T47D (cell line): ENCODE measurements at regions not wholly inside any gene's neighbourhood (a gene's known extent, or its start where the extent isn't known, plus 50 kb on each side); places are given as distances from the start of the nearest gene placed in this dataset.
A peak's percentile ranks its signal among the peaks of the same experiment; 100 is the strongest.

Experiments
- DNase-seq, 2 experiments: peaks; one replicate each; pipeline versions ENCODE4 v3.0.0 to v3.0.0-alpha.2; 2011 to 2012; ENCODE audit warnings: low read depth in 1 of 2, low spot score in 1 of 2
- JUND ChIP-seq: IDR thresholded peaks from 2 replicates; pipeline ENCODE4 v1.6.1; 2012; ENCODE audit warnings: low read depth
- in situ Hi-C: cut with HindIII; loops from 2 replicates; pipeline ENCODE4 v1.10.0; 2016; ENCODE audit warnings: low sequenced_read_pairs, low pct_unique_long_range_greater_than_20kb

DNA sequence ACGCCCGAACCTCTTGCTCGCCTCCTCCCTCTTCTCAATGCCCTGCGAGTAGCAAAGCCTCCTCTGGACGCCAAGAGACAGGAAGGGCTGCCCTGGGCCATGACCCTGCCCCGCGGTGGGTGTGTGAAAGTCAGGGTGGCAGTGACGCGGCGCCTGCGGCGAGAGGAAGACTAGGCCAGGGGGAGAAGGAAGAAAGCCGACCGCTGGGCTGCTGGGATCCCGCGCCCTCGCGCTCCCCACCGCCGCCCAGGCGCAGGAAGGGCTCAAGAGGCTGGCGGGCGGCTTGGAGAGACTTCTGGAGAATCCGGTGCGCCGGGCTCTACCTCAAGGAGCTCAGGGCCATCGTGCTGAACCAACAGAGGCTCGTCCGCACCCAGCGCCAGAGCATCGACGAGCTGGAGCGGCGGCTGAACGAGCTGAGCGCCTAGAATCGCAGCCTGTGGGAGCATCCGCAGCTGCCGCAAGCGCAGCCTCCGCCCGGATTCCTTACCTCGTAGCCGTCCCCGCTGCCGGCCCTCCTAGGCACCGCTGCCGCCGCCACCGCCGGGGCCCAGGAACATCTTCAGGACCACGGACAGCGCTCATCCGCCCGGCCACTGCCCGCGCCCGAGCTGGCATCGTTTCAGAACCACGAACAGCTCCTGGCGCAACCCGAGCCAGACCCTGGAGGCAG lies 105.0 kb upstream of the PRB2 start:
- TF ChIP-seq JUND, result no peak
- DNase-seq, result peak; percentile 34 to 69
- in situ Hi-C loops, result no loop called here

DNA sequence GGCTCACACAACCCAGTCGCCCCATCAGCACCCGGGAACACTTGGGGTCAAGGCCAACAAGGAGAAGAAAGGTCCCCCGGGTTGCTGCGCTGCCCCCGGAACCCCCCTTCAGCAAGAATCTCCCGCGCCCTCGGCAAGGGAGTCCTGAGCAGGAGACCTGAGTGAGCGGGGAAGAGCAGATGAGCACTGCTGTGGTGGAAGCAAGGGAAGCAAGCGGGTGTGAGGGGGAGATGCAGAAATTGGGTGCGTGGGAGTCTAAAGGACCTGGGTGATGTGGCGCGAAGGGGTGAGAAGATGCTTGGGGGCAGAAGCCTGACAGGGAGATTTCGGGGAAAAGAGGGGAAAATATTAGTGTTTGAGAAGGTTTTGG lies 105.5 kb upstream of the PRB2 start:
- no peak for DNase-seq
- in situ Hi-C loops, result no loop called here
- no peak for TF ChIP-seq JUND

DNA sequence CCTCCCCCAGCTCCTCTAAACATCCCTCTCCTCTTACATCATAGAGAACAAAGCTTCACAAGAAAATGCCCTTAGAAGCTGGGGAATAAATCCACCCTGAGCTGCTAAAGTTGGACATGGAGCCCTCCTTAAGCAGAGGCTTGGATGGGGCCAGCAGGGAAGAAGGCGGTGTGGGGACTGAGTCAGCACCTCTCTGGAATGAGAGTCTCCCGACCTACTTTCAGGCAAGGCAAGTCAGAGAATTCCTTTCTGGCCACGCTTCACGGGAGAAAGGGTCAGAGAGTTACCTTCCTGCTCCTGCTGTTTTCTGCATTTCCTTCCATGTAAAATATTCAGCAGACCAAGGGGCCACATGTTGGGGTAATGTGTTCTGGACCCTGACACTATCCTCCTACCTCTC lies 113.3 kb upstream of the PRB2 start:
- in situ Hi-C loops, result no loop called here
- no peak for DNase-seq
- no peak for TF ChIP-seq JUND

DNA sequence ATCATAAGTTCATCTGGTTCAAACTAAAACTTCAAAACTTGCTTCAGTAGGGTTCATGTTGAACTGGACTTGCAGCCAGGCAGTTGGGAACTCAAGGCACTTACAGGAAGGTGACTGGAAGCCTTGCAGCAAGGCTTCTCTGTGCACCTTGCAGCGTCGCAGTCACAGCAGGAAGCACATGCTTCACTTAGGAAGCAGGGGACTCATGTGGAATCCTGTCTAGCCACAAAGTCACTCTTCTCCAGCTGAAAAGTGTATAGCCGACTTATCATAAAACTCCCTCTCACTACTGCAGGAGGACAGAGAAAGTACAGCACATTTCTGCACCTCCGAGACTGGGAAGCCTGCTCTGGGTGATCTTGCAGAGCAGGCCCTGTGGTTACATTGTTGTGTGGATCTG lies 114.0 kb upstream of the PRB2 start:
- no peak for TF ChIP-seq JUND
- in situ Hi-C loops, result no loop called here
- no peak for DNase-seq

DNA sequence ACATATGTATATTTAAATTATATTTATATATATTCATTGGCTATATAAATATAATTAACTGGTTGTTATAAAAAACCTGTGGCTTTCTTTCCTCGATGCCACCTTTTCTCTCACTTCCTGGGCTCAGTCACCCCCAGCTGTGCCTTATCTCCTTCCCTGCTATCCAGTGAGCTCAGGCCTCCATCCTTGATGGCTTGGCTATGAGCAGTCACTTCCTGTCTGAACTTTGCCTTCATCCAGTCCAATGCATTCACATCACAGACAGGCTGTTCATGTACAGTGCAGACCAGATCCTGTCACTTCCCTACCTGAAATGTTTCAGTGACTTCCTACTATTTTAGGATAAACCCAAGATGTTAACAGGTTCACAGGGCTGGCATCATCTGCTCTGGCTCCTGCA lies 115.3 kb upstream of the PRB2 start:
- no peak for TF ChIP-seq JUND
- DNase-seq, result no peak
- in situ Hi-C loops, result no loop called here

DNA sequence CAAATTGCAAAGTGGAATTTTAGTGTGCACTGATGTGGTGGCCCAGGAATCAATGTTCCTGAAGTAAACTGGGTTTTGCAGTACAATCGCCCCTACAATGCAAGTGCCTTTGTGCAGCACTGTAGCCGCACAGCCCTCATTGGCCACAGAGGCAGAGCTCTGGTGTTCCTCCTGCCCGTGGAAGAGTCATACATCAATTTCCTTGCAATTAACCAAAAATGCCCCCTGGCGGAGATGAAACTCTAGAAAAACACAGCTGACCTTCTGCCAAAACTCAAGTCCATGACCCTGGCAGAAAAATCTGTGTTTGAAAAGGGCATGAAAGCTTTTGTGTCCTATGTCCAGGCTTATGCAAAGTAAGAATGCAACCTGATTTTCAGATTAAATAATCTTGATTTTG lies 117.9 kb upstream of the PRB2 start:
- TF ChIP-seq JUND, result no peak
- in situ Hi-C loops, result no loop called here
- DNase-seq, result no peak

DNA sequence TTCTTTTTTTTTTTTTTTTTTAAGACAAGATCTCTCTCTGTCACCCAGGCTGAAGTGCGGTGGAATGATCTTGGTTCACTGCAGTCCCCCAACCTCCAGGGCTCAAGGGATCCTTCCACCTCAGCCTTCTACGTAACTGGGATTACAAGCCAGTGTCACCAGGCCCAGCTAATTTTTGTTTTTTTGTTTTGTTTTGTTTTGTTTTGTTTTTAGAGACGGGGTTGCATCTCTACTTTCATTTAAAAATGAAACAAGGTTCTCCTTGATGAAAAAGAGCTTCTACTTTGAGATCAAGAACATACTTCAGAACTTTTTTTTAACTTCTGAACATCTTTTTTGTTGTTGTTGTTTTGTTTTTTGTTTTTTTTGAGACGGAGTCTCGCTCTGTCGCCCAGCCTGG lies 121.7 kb upstream of the PRB2 start:
- DNase-seq, result no peak
- TF ChIP-seq JUND, result no peak
- in situ Hi-C loops, result no loop called here

DNA sequence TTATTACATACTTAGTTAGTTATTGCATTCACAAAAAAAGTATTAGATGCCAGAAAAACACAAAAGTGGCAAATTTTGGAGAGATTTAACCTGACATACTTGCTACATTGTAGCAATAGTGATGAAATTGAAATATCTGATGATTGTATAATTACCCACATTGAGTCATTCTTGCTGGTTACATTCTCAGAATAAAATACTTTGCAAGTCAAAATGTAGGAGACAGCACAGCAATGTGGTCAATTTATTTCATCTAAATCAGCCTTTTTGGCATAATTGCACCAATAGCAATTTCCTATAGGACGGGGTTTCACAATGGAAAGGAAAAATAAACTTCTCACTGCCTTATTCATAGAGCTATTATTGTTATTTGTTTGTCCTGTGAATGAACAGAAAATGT lies 125.0 kb upstream of the ETV6 start:
- TF ChIP-seq JUND, result no peak
- no peak for DNase-seq
- in situ Hi-C loops, result no loop called here

DNA sequence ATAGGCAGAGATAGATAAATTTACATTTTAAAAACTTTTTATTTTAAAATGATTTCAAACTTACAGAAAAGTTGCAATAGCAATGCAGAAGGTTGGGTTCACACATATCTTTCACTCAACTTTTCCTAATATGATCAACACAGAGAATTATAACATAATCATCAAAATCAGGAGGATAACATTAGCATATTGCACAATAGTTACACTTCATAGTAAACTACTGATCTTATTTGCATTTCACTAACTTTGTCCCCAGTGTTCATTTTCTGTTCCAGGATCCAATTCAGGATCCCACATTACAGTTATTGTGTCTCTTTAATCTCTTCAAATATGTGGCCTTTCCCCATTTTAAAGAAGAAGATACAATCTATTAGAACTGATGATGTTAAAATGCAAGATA lies 115.4 kb upstream of the ETV6 start:
- in situ Hi-C loops, result no loop called here
- DNase-seq, result no peak
- no peak for TF ChIP-seq JUND

DNA sequence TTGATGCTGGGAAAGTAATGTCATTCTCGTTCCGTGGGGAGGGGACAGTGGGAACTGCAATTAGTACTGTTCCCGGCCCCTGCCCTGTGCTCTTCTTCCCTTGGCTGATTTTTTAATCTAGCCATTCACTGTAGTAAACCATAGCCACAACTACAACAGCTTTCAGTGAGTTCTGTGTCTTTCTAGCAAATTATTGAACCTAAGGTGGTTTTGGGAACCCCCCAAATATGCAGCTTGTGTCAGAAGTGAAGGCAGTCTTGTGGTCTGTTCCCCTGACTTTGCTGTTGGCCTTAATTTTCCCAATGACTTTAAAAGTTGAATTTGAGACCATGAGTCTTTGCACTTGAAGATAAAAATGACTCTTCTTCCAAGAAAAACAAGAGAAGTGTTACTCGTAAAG lies 114.3 kb upstream of the ETV6 start:
- TF ChIP-seq JUND, result no peak
- DNase-seq, result no peak
- in situ Hi-C loops, result no loop called here

DNA sequence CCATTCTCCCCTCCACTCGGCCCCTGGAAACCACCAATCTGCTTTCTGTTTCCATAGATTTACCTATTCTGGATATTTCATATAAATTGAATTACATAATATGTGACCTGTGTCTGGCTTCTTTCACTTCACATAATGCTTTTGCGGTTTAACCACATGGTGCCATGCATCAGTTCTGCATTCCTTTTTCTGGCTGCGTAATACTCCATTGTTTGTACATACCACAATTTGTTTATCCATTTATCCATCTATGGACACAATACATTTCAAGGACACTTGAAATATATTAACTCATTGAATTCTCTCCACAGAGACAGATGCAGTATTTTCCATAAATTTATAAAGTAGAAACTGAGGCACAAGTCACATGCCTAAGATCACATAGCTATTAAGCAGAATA lies 110.3 kb upstream of the ETV6 start:
- in situ Hi-C loops, result no loop called here
- no peak for TF ChIP-seq JUND
- DNase-seq, result no peak

DNA sequence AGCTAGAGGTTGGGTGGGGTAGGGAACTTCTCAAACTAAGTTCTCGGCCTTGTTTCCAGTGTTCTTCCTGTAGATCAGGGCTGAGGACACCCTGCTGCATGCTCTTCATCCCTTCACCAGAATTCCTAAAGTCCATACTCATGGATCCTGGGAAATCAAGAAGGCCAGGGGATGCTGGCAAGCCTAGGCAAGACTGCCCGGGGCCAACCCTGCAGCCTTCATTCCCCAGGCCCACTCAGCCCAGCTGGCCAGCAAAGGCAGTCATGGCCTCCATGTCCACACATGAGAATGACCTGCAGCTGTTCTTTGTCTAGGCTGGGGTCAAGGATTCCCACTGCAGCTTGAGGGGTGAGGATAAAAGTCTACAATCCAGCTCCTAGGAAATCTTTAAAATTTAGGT lies 109.3 kb upstream of the ETV6 start:
- DNase-seq, result no peak
- no peak for TF ChIP-seq JUND

DNA sequence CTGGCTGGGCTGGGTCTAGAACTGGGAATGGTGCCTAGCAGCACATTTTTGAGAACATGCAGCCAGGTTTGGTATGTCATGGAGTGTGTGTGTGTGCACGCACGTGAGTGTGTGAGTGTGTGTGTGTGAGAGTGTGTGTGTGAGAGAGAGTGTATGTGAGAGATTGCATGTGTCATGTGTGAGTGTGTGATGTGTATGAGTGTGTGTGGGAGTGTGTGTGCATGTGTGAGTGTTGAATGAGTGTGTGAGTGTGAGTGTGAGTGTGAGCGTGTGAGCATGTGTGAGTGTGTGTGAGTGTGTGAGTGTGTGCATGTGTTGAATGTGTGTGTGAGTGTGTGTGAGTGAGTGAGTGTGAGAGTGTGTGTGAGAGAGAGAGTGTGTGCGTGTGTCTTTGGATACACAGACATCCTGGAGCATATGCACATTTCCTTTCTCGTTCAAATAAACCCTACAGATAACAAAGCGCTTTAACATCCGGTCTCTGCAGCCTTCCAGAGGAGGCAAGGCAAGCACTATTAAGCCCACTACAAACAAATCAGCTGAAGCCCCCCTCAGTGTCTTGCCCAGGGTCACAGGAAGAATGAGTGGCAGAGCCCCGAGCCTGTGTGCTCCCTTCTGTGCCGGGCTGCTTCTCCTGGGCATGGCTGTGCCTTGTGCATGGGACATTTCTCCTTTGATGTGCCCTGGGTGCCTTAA lies 108.7 kb upstream of the ETV6 start:
- TF ChIP-seq JUND, result no peak
- DNase-seq, result no peak
- in situ Hi-C loops, result no loop called here

More for the DNA sequence above, 109.3 kb upstream of the ETV6 start:
- in situ Hi-C loops, result no loop called here

DNA sequence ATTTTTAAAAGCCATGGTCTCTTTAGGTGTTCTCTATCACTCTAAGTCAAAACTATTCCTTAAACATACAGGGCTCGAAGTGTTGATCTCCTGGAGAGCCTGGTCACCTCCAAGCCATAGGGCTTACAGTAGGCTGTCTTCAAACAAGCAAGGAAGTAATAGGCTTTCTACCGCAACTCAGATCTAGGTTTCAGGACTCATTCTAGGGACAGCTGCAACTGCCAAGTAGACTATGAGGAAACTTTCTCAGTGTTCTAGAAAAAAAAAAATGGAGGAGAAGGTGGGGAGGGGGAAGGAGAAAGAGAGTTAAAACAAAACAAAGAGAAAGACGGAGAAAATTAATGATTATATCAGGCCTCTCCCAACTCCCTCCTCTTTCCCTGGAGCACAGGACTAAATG lies 106.9 kb upstream of the ETV6 start:
- in situ Hi-C loops, result no loop called here
- no peak for DNase-seq
- no peak for TF ChIP-seq JUND
